Sigmoid colon (tissue), 4 donors: ENCODE measurements at regions not wholly inside any gene's neighbourhood (a gene's known extent, or its start where the extent isn't known, plus 50 kb on each side); places are given as distances from the start of the nearest gene placed in this dataset.

Experiments
- EP300 ChIP-seq, 4 donors: sonication (generic); formaldehyde crosslinking; IDR thresholded peaks; one replicate each; pipeline ENCODE4 v1.6.1; 2017; ENCODE audit warnings: antibody characterized with exemption in 4 of 4
- POLR2A ChIP-seq, 2 donors: fragments of 450-650 bp; IDR thresholded peaks; one replicate each; pipeline ENCODE4 v1.6.1; 2016; ENCODE audit warnings: antibody characterized with exemption in 2 of 2, mild to moderate bottlenecking in 2 of 2, moderate library complexity in 2 of 2
- POLR2AphosphoS5 ChIP-seq, 4 donors: sonication (generic); formaldehyde crosslinking; IDR thresholded peaks; one replicate each; pipeline ENCODE4 v1.6.1; 2017; ENCODE audit warnings: antibody characterized with exemption in 4 of 4
- TF ChIP-seq, protein P1 (sequence below), 4 experiments: fragments of 450-650 bp in 3 of 4; fragments of 200-600 bp in 1 of 4; IDR thresholded peaks; one replicate each; pipeline ENCODE4 v1.5.1; 2016 to 2019; ENCODE audit warnings: antibody characterized with exemption in 4 of 4, mild to moderate bottlenecking in 3 of 4, moderate library complexity in 2 of 4

DNA sequence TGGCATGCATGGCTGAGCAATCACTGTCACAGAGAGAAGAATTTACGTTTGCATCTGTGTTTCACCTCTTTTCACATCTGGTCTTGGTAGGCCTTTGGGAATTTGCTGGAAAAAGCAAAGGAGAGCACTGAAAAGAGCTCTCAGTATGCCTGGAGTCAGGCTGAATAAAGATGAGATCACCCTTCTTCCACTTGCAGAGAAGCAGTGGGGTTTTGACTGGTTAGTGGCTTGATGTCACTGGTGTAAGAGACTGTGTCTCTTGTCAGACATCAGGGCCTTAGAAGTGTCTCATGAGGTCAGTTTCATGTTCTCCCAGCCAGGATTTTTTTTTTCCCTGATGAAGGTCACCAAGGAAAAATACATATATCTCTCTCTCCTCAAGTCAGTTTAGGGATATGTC is 353.8 kb downstream of the INSIG2 start:
- TF ChIP-seq, protein P1, sequence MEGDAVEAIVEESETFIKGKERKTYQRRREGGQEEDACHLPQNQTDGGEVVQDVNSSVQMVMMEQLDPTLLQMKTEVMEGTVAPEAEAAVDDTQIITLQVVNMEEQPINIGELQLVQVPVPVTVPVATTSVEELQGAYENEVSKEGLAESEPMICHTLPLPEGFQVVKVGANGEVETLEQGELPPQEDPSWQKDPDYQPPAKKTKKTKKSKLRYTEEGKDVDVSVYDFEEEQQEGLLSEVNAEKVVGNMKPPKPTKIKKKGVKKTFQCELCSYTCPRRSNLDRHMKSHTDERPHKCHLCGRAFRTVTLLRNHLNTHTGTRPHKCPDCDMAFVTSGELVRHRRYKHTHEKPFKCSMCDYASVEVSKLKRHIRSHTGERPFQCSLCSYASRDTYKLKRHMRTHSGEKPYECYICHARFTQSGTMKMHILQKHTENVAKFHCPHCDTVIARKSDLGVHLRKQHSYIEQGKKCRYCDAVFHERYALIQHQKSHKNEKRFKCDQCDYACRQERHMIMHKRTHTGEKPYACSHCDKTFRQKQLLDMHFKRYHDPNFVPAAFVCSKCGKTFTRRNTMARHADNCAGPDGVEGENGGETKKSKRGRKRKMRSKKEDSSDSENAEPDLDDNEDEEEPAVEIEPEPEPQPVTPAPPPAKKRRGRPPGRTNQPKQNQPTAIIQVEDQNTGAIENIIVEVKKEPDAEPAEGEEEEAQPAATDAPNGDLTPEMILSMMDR (IDR thresholded peaks at IDR 0.05): no peak
- TF ChIP-seq POLR2A (IDR thresholded peaks at IDR 0.05) (no peak), POLR2AphosphoS5 (IDR thresholded peaks at IDR 0.05) (no peak), EP300 (IDR thresholded peaks at IDR 0.05) (no peak)
